WTC11 (cell line): ENCODE measurements at regions not wholly inside any gene's neighbourhood (a gene's known extent, or its start where the extent isn't known, plus 50 kb on each side); places are given as distances from the start of the nearest gene placed in this dataset.

ENCODE experiments used
- ATAC-seq: fragments of 200-7000 bp; cut with Tn5 transposase; 2 replicates; pipeline ENCODE4 v1.10.0; 2021; ENCODE audit warnings: mild to moderate bottlenecking, moderate library complexity
- CTCF ChIA-PET: fragments of 300-600 bp; sonication (Branson Sonifier 250); formaldehyde crosslinking; loops from one replicate; lab custom pipeline; 2021; ENCODE audit warnings: antibody characterized with exemption; lab: Charles Lee
- POLR2A ChIA-PET: fragments of 350-600 bp; sonication (Branson Sonifier 250); formaldehyde crosslinking; loops from one replicate; lab custom pipeline; 2021; ENCODE audit warnings: antibody characterized with exemption; lab: Charles Lee
- DNase-seq: peaks from one replicate; pipeline ENCODE4 v3.0.0; 2021; ENCODE audit warnings: low spot score
- H3K27ac Mint-ChIP-seq: 2 replicates; pipeline ENCODE4 v1.8.0; 2021; ENCODE audit warnings: mixed read lengths
- H3K27me3 Mint-ChIP-seq: 2 replicates; pipeline ENCODE4 v1.8.0; 2021; ENCODE audit warnings: low read depth, mild to moderate bottlenecking, moderate library complexity, mixed read lengths
- H3K36me3 Mint-ChIP-seq: 2 replicates; pipeline ENCODE4 v1.8.0; 2021; ENCODE audit warnings: mixed read lengths
- H3K4me1 Mint-ChIP-seq: 2 replicates; pipeline ENCODE4 v1.8.0; 2022; ENCODE audit warnings: mixed read lengths
- H3K4me3 Mint-ChIP-seq: 2 replicates; pipeline ENCODE4 v1.8.0; 2021; ENCODE audit warnings: mild to moderate bottlenecking, moderate library complexity, mixed read lengths
- H3K9me3 Mint-ChIP-seq: 2 replicates; pipeline ENCODE4 v1.8.0; 2021; ENCODE audit warnings: mixed read lengths
- ELF4 ChIP-seq: sonication (generic); formaldehyde crosslinking; IDR thresholded peaks from 2 replicates; pipeline ENCODE4 v1.8.1; 2022; ENCODE audit warnings: low read depth, mild to moderate bottlenecking, moderate library complexity, missing genetic modification reagents
- ETV6 ChIP-seq: sonication (generic); formaldehyde crosslinking; IDR thresholded peaks from 2 replicates; pipeline ENCODE4 v1.8.1; 2022; ENCODE audit warnings: mild to moderate bottlenecking, missing genetic modification reagents
- FOXP1 ChIP-seq: sonication (generic); formaldehyde crosslinking; IDR thresholded peaks from 2 replicates; pipeline ENCODE4 v1.8.0; 2022; ENCODE audit warnings: missing genetic modification reagents, mild to moderate bottlenecking, moderate library complexity, borderline replicate concordance
- GABPB1 ChIP-seq: sonication (generic); formaldehyde crosslinking; IDR thresholded peaks from 2 replicates; pipeline ENCODE4 v1.8.1; 2023; ENCODE audit warnings: mild to moderate bottlenecking, missing genetic modification reagents
- HMGA2 ChIP-seq: fragments of 250-450 bp; sonication (Bioruptor Pico); IDR thresholded peaks from 2 replicates; pipeline ENCODE4 v1.4.0; 2021; ENCODE audit warnings: mild to moderate bottlenecking, moderate library complexity
- IRF2 ChIP-seq: sonication (generic); formaldehyde crosslinking; IDR thresholded peaks from 2 replicates; pipeline ENCODE4 v1.8.0; 2022; ENCODE audit warnings: low read depth, missing genetic modification reagents, borderline replicate concordance
- NR1H2 ChIP-seq: sonication (generic); formaldehyde crosslinking; IDR thresholded peaks from 2 replicates; pipeline ENCODE4 v1.9.0; 2021; ENCODE audit warnings: mild to moderate bottlenecking, moderate library complexity, missing genetic modification reagents
- PRRX2 ChIP-seq: fragments of 250-450 bp; sonication (Bioruptor Pico); IDR thresholded peaks from 2 replicates; pipeline ENCODE4 v1.8.0; 2021; ENCODE audit warnings: mild to moderate bottlenecking
- TCF7 ChIP-seq: sonication (generic); formaldehyde crosslinking; IDR thresholded peaks from 2 replicates; pipeline ENCODE4 v1.8.0; 2022; ENCODE audit warnings: mild to moderate bottlenecking, low read depth, missing genetic modification reagents, moderate library complexity
- TEAD1 ChIP-seq: sonication (generic); formaldehyde crosslinking; IDR thresholded peaks from 2 replicates; pipeline ENCODE4 v1.8.0; 2022; ENCODE audit warnings: mild to moderate bottlenecking, missing genetic modification reagents
- ZBTB21 ChIP-seq: sonication (generic); formaldehyde crosslinking; IDR thresholded peaks from 2 replicates; pipeline ENCODE4 v1.8.1; 2023; ENCODE audit warnings: mild to moderate bottlenecking, missing genetic modification reagents, borderline replicate concordance
- TF ChIP-seq, protein P1 (sequence below): sonication (generic); formaldehyde crosslinking; IDR thresholded peaks from 2 replicates; pipeline ENCODE4 v1.8.1; 2023; ENCODE audit warnings: mild to moderate bottlenecking, missing genetic modification reagents, moderate library complexity
- TF ChIP-seq, protein P2 (sequence below): sonication (generic); formaldehyde crosslinking; IDR thresholded peaks from 2 replicates; pipeline ENCODE4 v1.8.0; 2022; ENCODE audit warnings: mild to moderate bottlenecking, missing genetic modification reagents
- TF ChIP-seq, protein P3 (sequence below): sonication (generic); formaldehyde crosslinking; IDR thresholded peaks from 2 replicates; pipeline ENCODE4 v1.8.0; 2023; ENCODE audit warnings: mild to moderate bottlenecking, missing genetic modification reagents
- TF ChIP-seq, protein P4 (sequence below): sonication (generic); formaldehyde crosslinking; IDR thresholded peaks from 2 replicates; pipeline ENCODE4 v1.8.0; 2023; ENCODE audit warnings: missing genetic modification reagents
- TF ChIP-seq, protein P5 (sequence below): sonication (generic); formaldehyde crosslinking; conservative IDR thresholded peaks from 2 replicates; pipeline ENCODE4 v1.8.1; 2022; ENCODE audit warnings: mild to moderate bottlenecking, missing genetic modification reagents
- TF ChIP-seq, protein P6 (sequence below): sonication (generic); formaldehyde crosslinking; IDR thresholded peaks from 2 replicates; pipeline ENCODE4 v1.8.1; 2022; ENCODE audit warnings: low read depth, missing genetic modification reagents, borderline replicate concordance
- TF ChIP-seq, protein P7 (sequence below): sonication (generic); formaldehyde crosslinking; IDR thresholded peaks from 2 replicates; pipeline ENCODE4 v1.8.0; 2022; ENCODE audit warnings: missing genetic modification reagents
- TF ChIP-seq, protein P8 (sequence below): fragments of 250-450 bp; sonication (Bioruptor Pico); IDR thresholded peaks from 2 replicates; pipeline ENCODE4 v1.9.0; 2021; ENCODE audit warnings: mild to moderate bottlenecking
- TF ChIP-seq, protein P9 (sequence below): fragments of 250-450 bp; sonication (Bioruptor Pico); IDR thresholded peaks from 2 replicates; pipeline ENCODE4 v1.9.0; 2021; ENCODE audit warnings: mild to moderate bottlenecking, borderline replicate concordance

DNA sequence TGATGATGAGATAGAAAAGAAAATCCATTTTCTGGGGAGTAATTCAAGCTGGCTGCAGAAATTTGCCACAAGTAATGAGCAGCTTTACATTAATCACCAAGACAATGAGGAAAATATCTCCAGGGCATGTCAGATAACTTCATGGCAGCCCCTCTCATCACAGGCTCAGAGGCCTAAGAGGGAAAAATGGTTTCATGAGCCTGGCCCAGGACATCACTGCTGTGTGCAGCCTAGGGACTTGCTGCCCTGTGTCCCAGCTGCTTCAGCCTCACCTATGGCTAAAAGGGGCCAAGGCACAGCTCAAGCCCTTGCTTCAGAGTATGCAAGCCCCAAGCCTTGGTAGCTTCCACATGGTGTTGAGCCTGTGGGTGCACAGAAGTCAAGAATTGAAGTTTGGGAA lies 161.7 kb downstream of the OPA1 start:
- TF ChIP-seq FOXP1 (CRISPR knock-in tag) (no peak), TCF7 (no peak), PRRX2 (CRISPR knock-in tag) (no peak), ZBTB21 (CRISPR knock-in tag) (no peak), GABPB1 (CRISPR knock-in tag) (no peak), IRF2 (no peak), NR1H2 (CRISPR knock-in tag) (no peak), HMGA2 (CRISPR knock-in tag) (no peak), TEAD1 (CRISPR knock-in tag) (no peak), ETV6 (CRISPR knock-in tag) (no peak), ELF4 (CRISPR knock-in tag) (no peak)
- TF ChIP-seq, protein P1, sequence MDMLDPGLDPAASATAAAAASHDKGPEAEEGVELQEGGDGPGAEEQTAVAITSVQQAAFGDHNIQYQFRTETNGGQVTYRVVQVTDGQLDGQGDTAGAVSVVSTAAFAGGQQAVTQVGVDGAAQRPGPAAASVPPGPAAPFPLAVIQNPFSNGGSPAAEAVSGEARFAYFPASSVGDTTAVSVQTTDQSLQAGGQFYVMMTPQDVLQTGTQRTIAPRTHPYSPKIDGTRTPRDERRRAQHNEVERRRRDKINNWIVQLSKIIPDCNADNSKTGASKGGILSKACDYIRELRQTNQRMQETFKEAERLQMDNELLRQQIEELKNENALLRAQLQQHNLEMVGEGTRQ (CRISPR knock-in tag): no peak
- TF ChIP-seq, protein P2, sequence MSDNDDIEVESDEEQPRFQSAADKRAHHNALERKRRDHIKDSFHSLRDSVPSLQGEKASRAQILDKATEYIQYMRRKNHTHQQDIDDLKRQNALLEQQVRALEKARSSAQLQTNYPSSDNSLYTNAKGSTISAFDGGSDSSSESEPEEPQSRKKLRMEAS (CRISPR knock-in tag): no peak
- TF ChIP-seq, protein P3, sequence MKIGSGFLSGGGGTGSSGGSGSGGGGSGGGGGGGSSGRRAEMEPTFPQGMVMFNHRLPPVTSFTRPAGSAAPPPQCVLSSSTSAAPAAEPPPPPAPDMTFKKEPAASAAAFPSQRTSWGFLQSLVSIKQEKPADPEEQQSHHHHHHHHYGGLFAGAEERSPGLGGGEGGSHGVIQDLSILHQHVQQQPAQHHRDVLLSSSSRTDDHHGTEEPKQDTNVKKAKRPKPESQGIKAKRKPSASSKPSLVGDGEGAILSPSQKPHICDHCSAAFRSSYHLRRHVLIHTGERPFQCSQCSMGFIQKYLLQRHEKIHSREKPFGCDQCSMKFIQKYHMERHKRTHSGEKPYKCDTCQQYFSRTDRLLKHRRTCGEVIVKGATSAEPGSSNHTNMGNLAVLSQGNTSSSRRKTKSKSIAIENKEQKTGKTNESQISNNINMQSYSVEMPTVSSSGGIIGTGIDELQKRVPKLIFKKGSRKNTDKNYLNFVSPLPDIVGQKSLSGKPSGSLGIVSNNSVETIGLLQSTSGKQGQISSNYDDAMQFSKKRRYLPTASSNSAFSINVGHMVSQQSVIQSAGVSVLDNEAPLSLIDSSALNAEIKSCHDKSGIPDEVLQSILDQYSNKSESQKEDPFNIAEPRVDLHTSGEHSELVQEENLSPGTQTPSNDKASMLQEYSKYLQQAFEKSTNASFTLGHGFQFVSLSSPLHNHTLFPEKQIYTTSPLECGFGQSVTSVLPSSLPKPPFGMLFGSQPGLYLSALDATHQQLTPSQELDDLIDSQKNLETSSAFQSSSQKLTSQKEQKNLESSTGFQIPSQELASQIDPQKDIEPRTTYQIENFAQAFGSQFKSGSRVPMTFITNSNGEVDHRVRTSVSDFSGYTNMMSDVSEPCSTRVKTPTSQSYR (CRISPR knock-in tag): no peak
- TF ChIP-seq, protein P4, sequence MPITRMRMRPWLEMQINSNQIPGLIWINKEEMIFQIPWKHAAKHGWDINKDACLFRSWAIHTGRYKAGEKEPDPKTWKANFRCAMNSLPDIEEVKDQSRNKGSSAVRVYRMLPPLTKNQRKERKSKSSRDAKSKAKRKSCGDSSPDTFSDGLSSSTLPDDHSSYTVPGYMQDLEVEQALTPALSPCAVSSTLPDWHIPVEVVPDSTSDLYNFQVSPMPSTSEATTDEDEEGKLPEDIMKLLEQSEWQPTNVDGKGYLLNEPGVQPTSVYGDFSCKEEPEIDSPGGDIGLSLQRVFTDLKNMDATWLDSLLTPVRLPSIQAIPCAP: no peak
- TF ChIP-seq, protein P5, sequence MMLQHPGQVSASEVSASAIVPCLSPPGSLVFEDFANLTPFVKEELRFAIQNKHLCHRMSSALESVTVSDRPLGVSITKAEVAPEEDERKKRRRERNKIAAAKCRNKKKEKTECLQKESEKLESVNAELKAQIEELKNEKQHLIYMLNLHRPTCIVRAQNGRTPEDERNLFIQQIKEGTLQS: no peak
- TF ChIP-seq, protein P6, sequence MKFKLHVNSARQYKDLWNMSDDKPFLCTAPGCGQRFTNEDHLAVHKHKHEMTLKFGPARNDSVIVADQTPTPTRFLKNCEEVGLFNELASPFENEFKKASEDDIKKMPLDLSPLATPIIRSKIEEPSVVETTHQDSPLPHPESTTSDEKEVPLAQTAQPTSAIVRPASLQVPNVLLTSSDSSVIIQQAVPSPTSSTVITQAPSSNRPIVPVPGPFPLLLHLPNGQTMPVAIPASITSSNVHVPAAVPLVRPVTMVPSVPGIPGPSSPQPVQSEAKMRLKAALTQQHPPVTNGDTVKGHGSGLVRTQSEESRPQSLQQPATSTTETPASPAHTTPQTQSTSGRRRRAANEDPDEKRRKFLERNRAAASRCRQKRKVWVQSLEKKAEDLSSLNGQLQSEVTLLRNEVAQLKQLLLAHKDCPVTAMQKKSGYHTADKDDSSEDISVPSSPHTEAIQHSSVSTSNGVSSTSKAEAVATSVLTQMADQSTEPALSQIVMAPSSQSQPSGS (CRISPR knock-in tag): no peak
- TF ChIP-seq, protein P7, sequence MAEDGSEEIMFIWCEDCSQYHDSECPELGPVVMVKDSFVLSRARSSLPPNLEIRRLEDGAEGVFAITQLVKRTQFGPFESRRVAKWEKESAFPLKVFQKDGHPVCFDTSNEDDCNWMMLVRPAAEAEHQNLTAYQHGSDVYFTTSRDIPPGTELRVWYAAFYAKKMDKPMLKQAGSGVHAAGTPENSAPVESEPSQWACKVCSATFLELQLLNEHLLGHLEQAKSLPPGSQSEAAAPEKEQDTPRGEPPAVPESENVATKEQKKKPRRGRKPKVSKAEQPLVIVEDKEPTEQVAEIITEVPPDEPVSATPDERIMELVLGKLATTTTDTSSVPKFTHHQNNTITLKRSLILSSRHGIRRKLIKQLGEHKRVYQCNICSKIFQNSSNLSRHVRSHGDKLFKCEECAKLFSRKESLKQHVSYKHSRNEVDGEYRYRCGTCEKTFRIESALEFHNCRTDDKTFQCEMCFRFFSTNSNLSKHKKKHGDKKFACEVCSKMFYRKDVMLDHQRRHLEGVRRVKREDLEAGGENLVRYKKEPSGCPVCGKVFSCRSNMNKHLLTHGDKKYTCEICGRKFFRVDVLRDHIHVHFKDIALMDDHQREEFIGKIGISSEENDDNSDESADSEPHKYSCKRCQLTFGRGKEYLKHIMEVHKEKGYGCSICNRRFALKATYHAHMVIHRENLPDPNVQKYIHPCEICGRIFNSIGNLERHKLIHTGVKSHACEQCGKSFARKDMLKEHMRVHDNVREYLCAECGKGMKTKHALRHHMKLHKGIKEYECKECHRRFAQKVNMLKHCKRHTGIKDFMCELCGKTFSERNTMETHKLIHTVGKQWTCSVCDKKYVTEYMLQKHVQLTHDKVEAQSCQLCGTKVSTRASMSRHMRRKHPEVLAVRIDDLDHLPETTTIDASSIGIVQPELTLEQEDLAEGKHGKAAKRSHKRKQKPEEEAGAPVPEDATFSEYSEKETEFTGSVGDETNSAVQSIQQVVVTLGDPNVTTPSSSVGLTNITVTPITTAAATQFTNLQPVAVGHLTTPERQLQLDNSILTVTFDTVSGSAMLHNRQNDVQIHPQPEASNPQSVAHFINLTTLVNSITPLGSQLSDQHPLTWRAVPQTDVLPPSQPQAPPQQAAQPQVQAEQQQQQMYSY (CRISPR knock-in tag): no peak
- TF ChIP-seq, protein P8, sequence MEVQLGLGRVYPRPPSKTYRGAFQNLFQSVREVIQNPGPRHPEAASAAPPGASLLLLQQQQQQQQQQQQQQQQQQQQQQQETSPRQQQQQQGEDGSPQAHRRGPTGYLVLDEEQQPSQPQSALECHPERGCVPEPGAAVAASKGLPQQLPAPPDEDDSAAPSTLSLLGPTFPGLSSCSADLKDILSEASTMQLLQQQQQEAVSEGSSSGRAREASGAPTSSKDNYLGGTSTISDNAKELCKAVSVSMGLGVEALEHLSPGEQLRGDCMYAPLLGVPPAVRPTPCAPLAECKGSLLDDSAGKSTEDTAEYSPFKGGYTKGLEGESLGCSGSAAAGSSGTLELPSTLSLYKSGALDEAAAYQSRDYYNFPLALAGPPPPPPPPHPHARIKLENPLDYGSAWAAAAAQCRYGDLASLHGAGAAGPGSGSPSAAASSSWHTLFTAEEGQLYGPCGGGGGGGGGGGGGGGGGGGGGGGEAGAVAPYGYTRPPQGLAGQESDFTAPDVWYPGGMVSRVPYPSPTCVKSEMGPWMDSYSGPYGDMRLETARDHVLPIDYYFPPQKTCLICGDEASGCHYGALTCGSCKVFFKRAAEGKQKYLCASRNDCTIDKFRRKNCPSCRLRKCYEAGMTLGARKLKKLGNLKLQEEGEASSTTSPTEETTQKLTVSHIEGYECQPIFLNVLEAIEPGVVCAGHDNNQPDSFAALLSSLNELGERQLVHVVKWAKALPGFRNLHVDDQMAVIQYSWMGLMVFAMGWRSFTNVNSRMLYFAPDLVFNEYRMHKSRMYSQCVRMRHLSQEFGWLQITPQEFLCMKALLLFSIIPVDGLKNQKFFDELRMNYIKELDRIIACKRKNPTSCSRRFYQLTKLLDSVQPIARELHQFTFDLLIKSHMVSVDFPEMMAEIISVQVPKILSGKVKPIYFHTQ: no peak
- TF ChIP-seq, protein P9, sequence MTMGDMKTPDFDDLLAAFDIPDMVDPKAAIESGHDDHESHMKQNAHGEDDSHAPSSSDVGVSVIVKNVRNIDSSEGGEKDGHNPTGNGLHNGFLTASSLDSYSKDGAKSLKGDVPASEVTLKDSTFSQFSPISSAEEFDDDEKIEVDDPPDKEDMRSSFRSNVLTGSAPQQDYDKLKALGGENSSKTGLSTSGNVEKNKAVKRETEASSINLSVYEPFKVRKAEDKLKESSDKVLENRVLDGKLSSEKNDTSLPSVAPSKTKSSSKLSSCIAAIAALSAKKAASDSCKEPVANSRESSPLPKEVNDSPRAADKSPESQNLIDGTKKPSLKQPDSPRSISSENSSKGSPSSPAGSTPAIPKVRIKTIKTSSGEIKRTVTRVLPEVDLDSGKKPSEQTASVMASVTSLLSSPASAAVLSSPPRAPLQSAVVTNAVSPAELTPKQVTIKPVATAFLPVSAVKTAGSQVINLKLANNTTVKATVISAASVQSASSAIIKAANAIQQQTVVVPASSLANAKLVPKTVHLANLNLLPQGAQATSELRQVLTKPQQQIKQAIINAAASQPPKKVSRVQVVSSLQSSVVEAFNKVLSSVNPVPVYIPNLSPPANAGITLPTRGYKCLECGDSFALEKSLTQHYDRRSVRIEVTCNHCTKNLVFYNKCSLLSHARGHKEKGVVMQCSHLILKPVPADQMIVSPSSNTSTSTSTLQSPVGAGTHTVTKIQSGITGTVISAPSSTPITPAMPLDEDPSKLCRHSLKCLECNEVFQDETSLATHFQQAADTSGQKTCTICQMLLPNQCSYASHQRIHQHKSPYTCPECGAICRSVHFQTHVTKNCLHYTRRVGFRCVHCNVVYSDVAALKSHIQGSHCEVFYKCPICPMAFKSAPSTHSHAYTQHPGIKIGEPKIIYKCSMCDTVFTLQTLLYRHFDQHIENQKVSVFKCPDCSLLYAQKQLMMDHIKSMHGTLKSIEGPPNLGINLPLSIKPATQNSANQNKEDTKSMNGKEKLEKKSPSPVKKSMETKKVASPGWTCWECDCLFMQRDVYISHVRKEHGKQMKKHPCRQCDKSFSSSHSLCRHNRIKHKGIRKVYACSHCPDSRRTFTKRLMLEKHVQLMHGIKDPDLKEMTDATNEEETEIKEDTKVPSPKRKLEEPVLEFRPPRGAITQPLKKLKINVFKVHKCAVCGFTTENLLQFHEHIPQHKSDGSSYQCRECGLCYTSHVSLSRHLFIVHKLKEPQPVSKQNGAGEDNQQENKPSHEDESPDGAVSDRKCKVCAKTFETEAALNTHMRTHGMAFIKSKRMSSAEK (CRISPR knock-in tag): no peak
- peaks cover 6% of the 10 kb centered on the region; the same call in 1 of the 2 replicates for H3K27me3 Mint-ChIP-seq
- peaks cover 40% of the 10 kb centered on the region for H3K36me3 Mint-ChIP-seq
- H3K4me1 Mint-ChIP-seq: no peaks in the 10 kb centered on the region
- POLR2A ChIA-PET: no interaction called here
- H3K4me3 Mint-ChIP-seq: no peak overlapping the region
- H3K27ac Mint-ChIP-seq: no peak overlapping the region
- CTCF ChIA-PET: no interaction called here
- peaks cover 75% of the 10 kb centered on the region for H3K9me3 Mint-ChIP-seq
- ATAC-seq (no peak), DNase-seq (no peak)
